CD8-positive, alpha-beta memory T cell (primary cell): ENCODE measurements at regions not wholly inside any gene's neighbourhood (a gene's known extent, or its start where the extent isn't known, plus 50 kb on each side); places are given as distances from the start of the nearest gene placed in this dataset.

Experiments used
- CTCF ChIA-PET: fragments of 350-600 bp; sonication (Branson Sonifier 250); formaldehyde crosslinking; loops from one replicate; lab custom pipeline; 2021; ENCODE audit warnings: antibody characterized with exemption; lab: Charles Lee
- POLR2A ChIA-PET: fragments of 350-600 bp; sonication (Branson Sonifier 250); formaldehyde crosslinking; loops from one replicate; lab custom pipeline; 2021; ENCODE audit warnings: antibody characterized with exemption; lab: Charles Lee
- DNase-seq, 5 donors: peaks; one replicate each; pipeline versions ENCODE4 v3.0.0 to v3.0.0-alpha.2; 2020 to 2022; ENCODE audit warnings: mixed read lengths in 1 of 5
- H3K27ac ChIP-seq: one replicate; pipeline ENCODE4 v1.7.0; 2013; ENCODE audit warnings: low read depth, mild to moderate bottlenecking, low read length, moderate library complexity
- H3K27me3 ChIP-seq: 2 replicates; pipeline ENCODE4 v1.7.0; 2013; ENCODE audit warnings: low read length, mild to moderate bottlenecking; ENCODE audit not compliant: insufficient read depth, poor library complexity, severe bottlenecking
- H3K36me3 ChIP-seq: 2 replicates; pipeline ENCODE4 v1.7.0; 2013; ENCODE audit warnings: mild to moderate bottlenecking, low read length, moderate library complexity; ENCODE audit not compliant: insufficient read depth
- H3K4me1 ChIP-seq: 2 replicates; pipeline ENCODE4 v1.7.0; 2013; ENCODE audit warnings: mild to moderate bottlenecking, low read length, moderate library complexity; ENCODE audit not compliant: insufficient read depth
- H3K4me3 ChIP-seq: 2 replicates; pipeline ENCODE4 v1.7.0; 2013; ENCODE audit warnings: mild to moderate bottlenecking, low read length
- H3K9me3 ChIP-seq: 2 replicates; pipeline ENCODE4 v1.7.0; 2013; ENCODE audit warnings: mild to moderate bottlenecking, low read length
- H3K27ac Mint-ChIP-seq, 8 donors: one replicate each; pipeline ENCODE4 v1.8.0; 2020 to 2021; ENCODE audit warnings: mixed read lengths in 8 of 8, mild to moderate bottlenecking in 6 of 8, inconsistent platforms in 3 of 8, moderate library complexity in 3 of 8
- H3K27me3 Mint-ChIP-seq, 2 donors: one replicate each; pipeline ENCODE4 v1.8.0; 2020 to 2021; ENCODE audit warnings: mixed read lengths in 2 of 2, mild to moderate bottlenecking in 1 of 2, moderate library complexity in 1 of 2
- H3K36me3 Mint-ChIP-seq, 3 donors: one replicate each; pipeline ENCODE4 v1.8.0; 2020 to 2021; ENCODE audit warnings: mixed read lengths in 3 of 3, inconsistent platforms in 1 of 3, mild to moderate bottlenecking in 1 of 3
- H3K4me1 Mint-ChIP-seq, 3 donors: one replicate each; pipeline ENCODE4 v1.8.0; 2020 to 2021; ENCODE audit warnings: mixed read lengths in 3 of 3, inconsistent platforms in 1 of 3, mild to moderate bottlenecking in 1 of 3
- H3K4me3 Mint-ChIP-seq, 7 donors: one replicate each; pipeline ENCODE4 v1.8.0; 2020 to 2021; ENCODE audit warnings: mixed read lengths in 7 of 7, mild to moderate bottlenecking in 6 of 7, moderate library complexity in 4 of 7, inconsistent platforms in 2 of 7
- H3K9me3 Mint-ChIP-seq, 5 donors: one replicate each; pipeline ENCODE4 v1.8.0; 2020 to 2022; ENCODE audit warnings: mixed read lengths in 5 of 5, mild to moderate bottlenecking in 3 of 5, moderate library complexity in 2 of 5, inconsistent platforms in 1 of 5

DNA sequence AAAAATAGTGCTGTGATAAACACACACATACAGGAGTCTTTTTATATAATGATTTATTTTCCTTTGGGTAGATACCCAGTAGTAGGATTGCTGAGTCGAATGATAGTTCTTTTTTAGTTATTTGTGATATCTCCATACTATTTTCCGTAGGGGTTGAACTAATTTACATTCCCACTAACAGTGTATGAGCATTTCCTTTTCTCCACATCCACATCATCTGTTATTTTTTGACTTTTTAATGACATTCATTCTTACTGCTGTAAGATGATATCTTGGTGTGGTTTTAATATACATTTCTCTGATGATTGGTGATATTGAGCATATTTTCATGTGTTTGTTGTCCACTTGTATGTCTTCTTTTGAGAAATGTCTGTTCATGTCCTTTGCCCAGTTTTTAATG lies 78.3 kb downstream of the NIBAN1 start:
- DNase-seq = no peak
- POLR2A ChIA-PET = no interaction called here
- Histone ChIP-seq H3K27me3 (no peaks in the 10 kb centered on the region), H3K9me3 (no peaks in the 10 kb centered on the region), H3K4me1 (peaks cover 19% of the 10 kb centered on the region), H3K36me3 (no peaks in the 10 kb centered on the region), H3K27ac (no peak overlapping the region), H3K4me3 (no peak overlapping the region)
- Mint-ChIP-seq H3K4me1 (peaks cover 43 to 75% (median 74%) of the 10 kb centered on the region in 3 donors), H3K4me3 (peak overlapping the region in 2 of 7 donors; percentile 5 to 56), H3K36me3 (peaks cover 28 to 68% (median 41%) of the 10 kb centered on the region in 3 donors), H3K27me3 (peaks cover 0 to 1% of the 10 kb centered on the region in 2 donors), H3K27ac (peak overlapping the region; percentile 2 to 100 (median 80)), H3K9me3 (peaks cover 0 to 2% (median 0%) of the 10 kb centered on the region in 5 donors)
- CTCF ChIA-PET = no interaction called here

DNA sequence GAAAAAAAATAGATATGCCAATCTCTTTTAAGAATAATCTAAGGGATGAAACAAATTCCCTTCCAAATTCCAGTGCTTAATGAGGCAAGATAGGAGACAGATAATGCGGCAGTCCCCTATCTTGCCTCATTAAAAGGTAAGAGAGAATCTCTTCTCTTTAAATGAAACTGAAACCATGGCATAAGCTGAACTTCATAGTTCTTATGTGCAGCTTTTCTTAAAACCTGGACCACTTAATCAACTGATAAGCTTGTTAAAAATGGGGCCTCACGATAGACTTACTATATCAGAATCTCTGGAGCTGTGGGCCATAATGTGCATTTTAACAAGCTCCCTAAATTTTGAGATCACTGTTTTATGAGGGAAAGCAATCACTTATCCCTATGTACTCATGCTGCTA lies 79.2 kb downstream of the NIBAN1 start:
- CTCF ChIA-PET = interaction anchor here (1.1 kb wide), 1 partner anchor 16 kb away, joined by 3 read pairs; no protein-coding TSS in a partner anchor

DNA sequence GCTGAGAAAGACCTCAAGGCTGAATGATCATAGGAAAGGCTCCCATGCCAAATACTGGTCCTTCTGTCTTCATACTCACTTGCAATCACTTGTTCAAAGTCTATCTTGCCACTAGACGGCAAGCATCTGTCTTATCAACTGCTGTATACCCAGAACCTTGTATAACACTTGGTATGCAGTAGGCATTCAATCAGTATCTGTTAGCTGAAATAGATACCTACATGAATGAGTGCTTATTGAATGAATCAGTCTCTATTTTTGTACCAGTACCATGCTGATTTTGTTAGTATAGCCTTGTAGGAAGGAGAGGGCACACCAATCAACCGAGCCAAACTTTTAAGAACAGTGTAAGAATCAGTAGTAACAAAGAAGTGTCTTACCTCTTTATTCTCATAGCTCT lies 80.6 kb downstream of the NIBAN1 start:
- Mint-ChIP-seq H3K4me1 (peaks cover 53 to 89% (median 86%) of the 10 kb centered on the region in 3 donors), H3K36me3 (peaks cover 24 to 68% (median 42%) of the 10 kb centered on the region in 3 donors), H3K27ac (peak overlapping the region in 7 of 8 donors; percentile 74 to 100 (median 96)), H3K9me3 (no peaks in the 10 kb centered on the region), H3K4me3 (peak overlapping the region in 2 of 7 donors; percentile 30 to 52), H3K27me3 (no peaks in the 10 kb centered on the region)
- H3K27me3 ChIP-seq = no peaks in the 10 kb centered on the region
- no peaks in the 10 kb centered on the region for H3K9me3 ChIP-seq
- ChIA-PET POLR2A (no interaction called here), CTCF (no interaction called here)
- H3K4me3 ChIP-seq = no peak overlapping the region
- H3K36me3 ChIP-seq = no peaks in the 10 kb centered on the region
- no peak for DNase-seq
- H3K27ac ChIP-seq = no peak overlapping the region
- H3K4me1 ChIP-seq = peaks cover 30% of the 10 kb centered on the region

More for the DNA sequence above, 79.2 kb downstream of the NIBAN1 start:
- Mint-ChIP-seq H3K9me3 (no peaks in the 10 kb centered on the region), H3K36me3 (peaks cover 28 to 66% (median 41%) of the 10 kb centered on the region in 3 donors), H3K27me3 (peaks cover 0 to 1% of the 10 kb centered on the region in 2 donors), H3K27ac (peak overlapping the region in 7 of 8 donors; percentile 70 to 100 (median 89)), H3K4me3 (peak overlapping the region in 3 of 7 donors; percentile 13 to 39 (median 24)), H3K4me1 (peaks cover 48 to 80% (median 79%) of the 10 kb centered on the region in 3 donors)
- POLR2A ChIA-PET = interaction anchor here (0.8 kb wide), 1 partner anchor 79 kb away, joined by 3 read pairs; the partner anchor contains the start of gene NIBAN1
- H3K4me3 ChIP-seq = no peak overlapping the region
- H3K27me3 ChIP-seq = no peaks in the 10 kb centered on the region
- no peak for DNase-seq
- no peaks in the 10 kb centered on the region for H3K9me3 ChIP-seq
- H3K36me3 ChIP-seq = no peaks in the 10 kb centered on the region
- H3K27ac ChIP-seq = no peak overlapping the region
- H3K4me1 ChIP-seq = peaks cover 27% of the 10 kb centered on the region

DNA sequence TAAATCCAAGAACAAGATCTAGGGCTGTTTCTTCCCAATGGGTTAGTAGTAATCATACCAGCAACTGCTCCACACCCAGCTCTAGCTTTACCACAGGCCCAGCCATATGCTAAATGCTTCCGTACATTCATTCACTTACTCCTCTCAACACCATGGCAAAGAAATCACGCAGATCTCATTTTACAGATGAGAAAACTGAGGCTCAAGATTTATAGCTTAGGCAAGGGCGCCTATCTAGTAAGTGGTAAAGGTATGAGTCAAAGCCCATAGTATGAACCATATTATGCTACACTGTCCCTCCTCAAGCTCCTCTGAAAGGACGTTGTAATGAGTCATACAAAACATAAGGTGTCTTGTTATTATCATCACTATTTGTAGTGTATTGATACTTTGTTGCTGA lies 82.2 kb downstream of the NIBAN1 start:
- Mint-ChIP-seq H3K36me3 (peaks cover 14 to 69% (median 28%) of the 10 kb centered on the region in 3 donors), H3K27ac (peak overlapping the region; percentile 89 to 100 (median 96)), H3K4me3 (peak overlapping the region; percentile 13 to 70 (median 65)), H3K27me3 (no peaks in the 10 kb centered on the region), H3K4me1 (peaks cover 47 to 86% (median 85%) of the 10 kb centered on the region in 3 donors), H3K9me3 (no peaks in the 10 kb centered on the region)
- peak in 1 of 5 donors; percentile 18 for DNase-seq
- H3K27ac ChIP-seq = peak overlapping the region; percentile 53
- no peaks in the 10 kb centered on the region for H3K9me3 ChIP-seq
- ChIA-PET POLR2A (interaction anchor here (0.6 to 0.8 kb wide), 3 partner anchors 12 to 82 kb away, joined by 3 to 4 read pairs (median 3); partner anchors contain the start of gene NIBAN1), CTCF (interaction anchor here (1.1 to 2.1 kb wide), 5 partner anchors 10 to 87 kb away, joined by 3 to 12 read pairs (median 3); no protein-coding TSS in a partner anchor)
- H3K27me3 ChIP-seq = no peaks in the 10 kb centered on the region
- no peak overlapping the region for H3K4me3 ChIP-seq
- no peaks in the 10 kb centered on the region for H3K36me3 ChIP-seq
- peaks cover 30% of the 10 kb centered on the region for H3K4me1 ChIP-seq

- CTCF ChIA-PET = interaction anchor here (1.1 to 2.1 kb wide), 4 partner anchors 10 to 79 kb away, joined by 3 to 12 read pairs (median 4); no protein-coding TSS in a partner anchor
- H3K27ac Mint-ChIP-seq = peak overlapping the region; percentile 91 to 100 (median 96)
- POLR2A ChIA-PET = no interaction called here
- Histone ChIP-seq H3K27ac (peak overlapping the region; percentile 93), H3K27me3 (no peaks in the 10 kb centered on the region), H3K4me3 (peak overlapping the region; percentile 23), H3K36me3 (no peaks in the 10 kb centered on the region), H3K9me3 (no peaks in the 10 kb centered on the region), H3K4me1 (peaks cover 30% of the 10 kb centered on the region)
- H3K4me3 Mint-ChIP-seq = peak overlapping the region; percentile 58 to 82 (median 76)
- no peaks in the 10 kb centered on the region for H3K9me3 Mint-ChIP-seq
- peaks cover 14 to 65% (median 22%) of the 10 kb centered on the region in 3 donors for H3K36me3 Mint-ChIP-seq
- no peak for DNase-seq
- peaks cover 43 to 81% (median 80%) of the 10 kb centered on the region in 3 donors for H3K4me1 Mint-ChIP-seq
- no peaks in the 10 kb centered on the region for H3K27me3 Mint-ChIP-seq
Observed at GRCh38 chr1:184891440-184891839, 82.9 kb downstream of the NIBAN1 start.

DNA sequence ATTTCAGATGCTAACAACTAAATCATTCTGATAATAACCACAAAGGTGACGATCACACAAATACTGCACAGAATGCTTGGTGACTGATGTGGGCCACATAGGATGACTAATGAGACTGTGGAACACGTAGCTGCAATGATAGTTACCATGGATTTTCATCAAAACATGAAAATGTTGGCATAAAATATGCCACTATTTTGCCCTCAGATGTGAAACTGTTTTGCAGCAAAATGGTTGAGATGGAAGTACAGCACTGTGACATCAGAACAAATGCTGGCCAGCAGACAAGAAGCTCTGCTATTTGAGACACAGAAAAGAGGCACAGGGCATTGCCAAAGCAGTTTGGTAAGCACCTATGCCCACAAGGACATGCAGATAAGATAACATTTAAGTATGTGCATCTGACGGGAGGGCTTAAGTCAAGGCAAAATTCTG lies 83.8 kb downstream of the NIBAN1 start:
- Mint-ChIP-seq H3K9me3 (no peaks in the 10 kb centered on the region), H3K4me3 (peak overlapping the region; percentile 58 to 82 (median 76)), H3K36me3 (peaks cover 18 to 64% (median 19%) of the 10 kb centered on the region in 3 donors), H3K27me3 (no peaks in the 10 kb centered on the region), H3K4me1 (peaks cover 36 to 81% (median 72%) of the 10 kb centered on the region in 3 donors), H3K27ac (peak overlapping the region; percentile 91 to 100 (median 96))
- Histone ChIP-seq H3K4me1 (peaks cover 30% of the 10 kb centered on the region), H3K27ac (peak overlapping the region; percentile 93), H3K4me3 (peak overlapping the region; percentile 23), H3K36me3 (no peaks in the 10 kb centered on the region), H3K9me3 (no peaks in the 10 kb centered on the region), H3K27me3 (no peaks in the 10 kb centered on the region)
- POLR2A ChIA-PET = no interaction called here
- CTCF ChIA-PET = interaction anchor here (1.1 to 2.1 kb wide), 4 partner anchors 26 to 91 kb away, joined by 3 to 6 read pairs (median 5); no protein-coding TSS in a partner anchor
- DNase-seq = peak; percentile 3 to 85 (median 50)

GRCh38 chr1:184889902-184890301 lies 84.4 kb downstream of the NIBAN1 start:
- ChIA-PET POLR2A (no interaction called here), CTCF (interaction anchor here (1.1 to 2.1 kb wide), 6 partner anchors 13 to 92 kb away, joined by 3 to 5 read pairs (median 3); partner anchors contain the start of gene NIBAN1)
- peaks cover 35 to 76% (median 66%) of the 10 kb centered on the region in 3 donors for H3K4me1 Mint-ChIP-seq
- H3K36me3 Mint-ChIP-seq = peaks cover 18 to 67% (median 20%) of the 10 kb centered on the region in 3 donors
- Histone ChIP-seq H3K9me3 (no peaks in the 10 kb centered on the region), H3K27me3 (no peaks in the 10 kb centered on the region), H3K4me3 (no peak overlapping the region), H3K4me1 (peaks cover 30% of the 10 kb centered on the region), H3K27ac (peak overlapping the region; percentile 93), H3K36me3 (no peaks in the 10 kb centered on the region)
- H3K4me3 Mint-ChIP-seq = peak overlapping the region in 5 of 7 donors; percentile 5 to 61 (median 54)
- peak overlapping the region; percentile 94 to 100 (median 96) for H3K27ac Mint-ChIP-seq
- H3K9me3 Mint-ChIP-seq = no peaks in the 10 kb centered on the region
- no peaks in the 10 kb centered on the region for H3K27me3 Mint-ChIP-seq
- DNase-seq = no peak

- no peak overlapping the region for H3K27ac ChIP-seq
- H3K36me3 Mint-ChIP-seq = peaks cover 13 to 66% (median 20%) of the 10 kb centered on the region in 3 donors
- peak overlapping the region in 1 of 7 donors; percentile 54 for H3K4me3 Mint-ChIP-seq
- H3K4me1 ChIP-seq = peaks cover 30% of the 10 kb centered on the region
- no peaks in the 10 kb centered on the region for H3K36me3 ChIP-seq
- H3K4me1 Mint-ChIP-seq = peaks cover 34 to 68% (median 59%) of the 10 kb centered on the region in 3 donors
- no peaks in the 10 kb centered on the region for H3K27me3 Mint-ChIP-seq
- ChIA-PET CTCF (interaction anchor here (1.1 to 2.1 kb wide), 4 partner anchors 12 to 85 kb away, joined by 3 to 5 read pairs (median 3); partner anchors contain the start of gene NIBAN1), POLR2A (no interaction called here)
- no peaks in the 10 kb centered on the region for H3K27me3 ChIP-seq
- peak overlapping the region in 7 of 8 donors; percentile 32 to 99 (median 96) for H3K27ac Mint-ChIP-seq
- DNase-seq = no peak
- no peak overlapping the region for H3K4me3 ChIP-seq
- no peaks in the 10 kb centered on the region for H3K9me3 ChIP-seq
- H3K9me3 Mint-ChIP-seq = no peaks in the 10 kb centered on the region
Observed at GRCh38 chr1:184889166-184889565, 85.1 kb downstream of the NIBAN1 start.
